C4-2B (cell line): ENCODE measurements at regions not wholly inside any gene's neighbourhood (a gene's known extent, or its start where the extent isn't known, plus 50 kb on each side); places are given as distances from the start of the nearest gene placed in this dataset.
"Not testable (repeated sequence)": the region's sequence is repeated elsewhere in the genome, so short reads cannot be mapped to it uniquely, and the experiment has no call there.

Experiments used
- H3K27ac ChIP-seq: fragments of 450-650 bp; 2 replicates; pipeline ENCODE4 v1.5.1; 2017
- CTCF ChIP-seq: fragments of 450-650 bp; conservative IDR thresholded peaks from 2 replicates; pipeline ENCODE4 v1.5.1; 2017; ENCODE audit warnings: mild to moderate bottlenecking
- ZFX ChIP-seq: fragments of 450-650 bp; IDR thresholded peaks from 2 replicates; pipeline ENCODE4 v1.6.1; 2017

DNA sequence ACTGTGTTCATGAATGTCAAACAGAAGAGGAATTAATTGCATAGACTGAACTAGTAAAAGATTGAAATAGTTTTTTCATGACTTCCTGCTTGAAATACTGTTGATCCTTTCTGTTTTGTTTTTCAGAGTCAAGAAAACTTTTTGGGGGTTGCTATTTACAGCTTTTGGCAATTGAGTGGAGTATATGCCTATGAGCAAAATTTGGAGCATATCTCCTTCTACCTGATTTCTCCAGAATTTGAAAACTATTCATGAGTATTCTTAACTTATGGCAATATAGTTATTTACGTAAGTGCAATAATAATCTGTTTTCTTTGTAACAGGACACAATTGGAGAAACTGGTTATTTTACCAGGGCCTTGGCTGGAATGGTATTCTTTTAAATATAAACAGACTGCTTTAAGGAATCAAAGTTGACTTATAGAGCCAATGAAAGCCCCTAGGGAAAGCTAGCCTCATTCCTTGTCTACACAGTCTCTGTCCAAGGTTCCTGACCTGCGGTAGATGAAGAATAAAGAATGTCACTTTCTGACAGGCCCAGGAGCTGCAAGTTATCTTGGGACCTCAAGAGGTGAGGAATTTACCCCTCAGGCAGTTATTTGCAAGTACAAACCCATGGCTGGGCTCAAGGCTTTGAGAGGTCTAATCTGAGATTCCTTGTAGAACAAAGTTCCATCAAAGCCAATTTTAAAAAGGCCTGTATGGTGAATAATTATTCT is 193.5 kb upstream of the NDUFV2 start:
- TF ChIP-seq ZFX, result no peak
- TF ChIP-seq CTCF, result no peak
- no peak overlapping the region for H3K27ac ChIP-seq

- H3K27ac ChIP-seq, result no peak overlapping the region
- no peak for TF ChIP-seq CTCF
- no peak for TF ChIP-seq ZFX
Observed at GRCh38 chr18:8910186-8910822, 192.2 kb upstream of the NDUFV2 start.

DNA sequence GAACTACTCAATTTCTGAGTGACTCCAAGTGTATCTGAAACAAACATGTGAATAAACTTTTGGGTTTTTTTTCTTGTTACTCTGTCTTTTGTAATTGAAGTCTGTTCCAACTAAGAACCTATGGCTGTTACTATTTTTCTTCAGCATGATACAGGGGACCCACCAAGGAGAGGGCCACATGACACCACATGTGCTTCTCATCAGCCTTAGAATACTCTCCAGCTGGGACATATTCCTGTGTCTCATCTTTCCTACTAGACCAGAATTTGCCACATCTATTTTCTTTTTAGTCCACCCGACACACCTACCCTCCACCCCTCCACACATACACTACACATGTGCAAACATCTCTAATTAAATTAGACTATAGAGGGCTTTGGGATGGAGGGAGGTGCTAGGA is 191.7 kb upstream of the NDUFV2 start:
- TF ChIP-seq CTCF (no peak), ZFX (no peak)
- no peak overlapping the region for H3K27ac ChIP-seq

- no peak for TF ChIP-seq ZFX
- no peak for TF ChIP-seq CTCF
- H3K27ac ChIP-seq, result no peak overlapping the region
Observed at GRCh38 chr18:8911408-8912340, 190.8 kb upstream of the NDUFV2 start.

- H3K27ac ChIP-seq, result no peak overlapping the region
- TF ChIP-seq CTCF (no peak), ZFX (no peak)
Observed at GRCh38 chr18:8912348-8913326, 189.9 kb upstream of the NDUFV2 start.

GRCh38 chr18:8913606-8914403 is 188.7 kb upstream of the NDUFV2 start:
- not testable (repeated sequence) for H3K27ac ChIP-seq

DNA sequence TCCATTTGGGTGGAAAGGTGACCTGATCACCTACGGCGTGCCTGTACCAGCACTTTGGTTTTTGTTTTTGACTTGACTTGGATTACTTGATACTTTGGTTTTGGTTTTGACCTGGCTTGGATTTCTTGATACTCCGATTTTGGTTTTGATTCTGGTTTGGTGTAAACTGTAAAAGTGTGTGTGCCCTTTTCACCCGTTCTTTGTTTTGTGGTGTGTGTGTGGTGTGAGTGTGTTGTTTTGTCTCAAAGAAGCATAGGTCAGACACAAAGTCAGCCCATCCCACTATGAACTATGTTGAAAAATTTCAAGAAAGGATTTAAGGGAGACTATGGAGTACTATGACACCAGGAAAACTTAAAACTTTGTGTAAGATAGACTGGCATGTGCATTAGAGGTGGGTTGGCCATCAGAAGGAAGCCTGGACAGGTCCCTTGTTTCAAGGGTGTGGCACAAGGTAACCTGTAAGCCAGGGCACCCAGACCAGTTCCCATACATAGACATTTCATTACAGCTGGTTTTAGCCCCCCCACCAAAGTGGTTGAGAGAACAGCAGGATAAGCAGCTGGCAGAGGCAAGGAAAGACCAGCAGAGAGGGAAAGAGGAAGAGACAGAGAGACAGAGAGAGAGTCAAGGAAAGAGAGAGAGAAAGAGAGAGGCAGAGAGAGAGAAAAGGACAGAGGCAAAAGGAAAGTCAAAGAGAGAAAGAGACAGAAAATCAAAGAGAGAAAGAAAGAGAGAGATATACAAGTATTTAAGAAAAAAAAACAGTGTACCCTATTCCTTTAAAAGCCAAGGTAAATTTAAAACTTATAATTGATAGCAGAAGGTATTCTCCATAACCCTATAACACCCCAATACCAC is 187.9 kb upstream of the NDUFV2 start:
- not testable (repeated sequence) for H3K27ac ChIP-seq
